ENCODE measurements at regions not wholly inside any gene's neighbourhood (a gene's known extent, or its start where the extent isn't known, plus 50 kb on each side); places are given as distances from the start of the nearest gene placed in this dataset.
"Not testable (repeated sequence)": the region's sequence is repeated elsewhere in the genome, so short reads cannot be mapped to it uniquely, and the experiment has no call there.

DNA sequence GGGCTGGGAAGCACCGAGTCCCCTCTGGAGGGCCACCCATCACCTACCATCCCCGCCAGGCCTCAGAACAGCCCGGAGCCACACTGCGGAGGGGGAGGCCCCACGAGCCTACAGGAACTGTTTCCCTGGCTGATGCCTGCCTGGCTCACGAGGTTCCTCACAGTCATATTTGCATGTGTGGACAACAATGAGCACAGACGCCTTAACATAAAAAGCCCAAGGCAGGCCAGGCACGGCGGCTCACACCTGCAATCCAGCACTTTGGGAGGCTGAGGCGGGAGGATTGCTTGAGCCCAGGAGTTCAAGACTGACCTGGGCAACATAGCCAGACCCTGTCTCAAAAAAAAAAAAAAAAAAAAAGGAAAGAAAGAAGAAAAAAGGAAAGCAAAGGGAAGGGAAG lies 125.9 kb downstream of the FAM53A start:
- DNase-seq = no peak

DNA sequence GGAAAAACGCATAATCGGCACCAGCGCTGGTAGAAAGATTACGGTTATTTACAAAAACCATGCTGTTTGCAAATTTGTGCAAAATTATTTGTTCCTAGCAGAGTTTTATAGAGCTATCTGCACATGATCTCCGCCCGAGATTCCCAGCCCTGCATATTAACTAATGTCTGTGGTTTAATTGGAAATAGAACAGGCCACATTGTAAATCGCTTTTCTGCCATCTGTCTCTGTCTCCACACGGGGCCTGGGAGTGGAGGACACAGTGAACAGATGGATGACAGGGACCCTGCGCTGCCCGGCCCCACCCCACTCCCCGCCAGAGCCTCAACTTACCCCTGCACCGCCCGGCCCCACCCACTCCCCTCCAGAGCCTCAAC lies 126.9 kb downstream of the FAM53A start:
- no peak for DNase-seq

DNA sequence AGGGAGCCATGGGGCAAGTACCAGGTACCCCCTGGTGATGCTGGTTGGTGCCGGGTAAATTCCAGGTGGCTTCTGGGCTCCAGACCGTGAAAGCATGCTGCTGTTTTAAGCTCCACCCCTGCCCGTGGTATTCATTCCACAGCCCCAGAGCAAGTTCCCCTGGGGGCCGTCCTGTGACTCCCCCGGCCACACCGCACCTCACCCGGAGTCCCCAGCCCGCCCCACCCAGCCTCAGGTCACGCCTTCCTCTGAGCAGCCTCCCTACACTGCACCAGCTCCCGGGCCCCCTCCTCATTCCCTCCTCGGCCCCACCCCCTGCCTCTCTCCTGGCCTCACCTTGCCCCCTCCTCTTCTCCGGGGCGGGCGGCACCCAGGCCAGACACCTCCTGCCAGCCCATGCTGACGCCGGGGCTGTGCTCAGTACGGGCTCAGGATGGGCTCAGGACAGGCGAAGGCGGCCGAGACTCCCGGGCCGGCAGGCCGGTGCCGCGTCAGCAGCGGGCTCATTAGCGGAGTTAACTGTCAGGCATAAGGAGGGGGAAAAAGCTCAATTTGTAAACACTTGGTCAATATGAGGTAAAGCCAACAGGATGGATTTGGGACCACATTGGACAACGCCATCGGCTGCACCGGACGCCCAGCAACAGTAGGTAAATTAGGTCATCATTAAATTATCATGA lies 127.4 kb downstream of the FAM53A start:
- no peak for DNase-seq

DNA sequence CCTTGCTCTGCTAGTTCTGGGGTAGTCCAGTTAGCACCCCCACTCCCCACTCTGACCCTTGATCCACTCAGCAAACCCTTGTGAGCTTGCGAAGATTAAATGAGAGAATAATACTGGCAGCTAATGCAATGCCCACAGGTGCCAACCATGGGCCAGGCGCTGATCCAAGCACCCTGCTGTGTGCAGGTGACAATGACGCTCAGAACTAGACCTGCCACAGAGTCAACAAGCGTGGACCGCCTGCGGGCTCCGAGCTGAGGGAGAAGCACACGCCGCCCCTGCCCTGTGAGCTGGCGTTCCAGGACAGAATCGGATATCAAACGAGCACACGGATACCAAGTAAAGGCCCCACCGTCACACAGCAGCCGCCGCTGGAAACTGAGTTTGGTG lies 129.2 kb downstream of the FAM53A start:
- no peak for DNase-seq

DNA sequence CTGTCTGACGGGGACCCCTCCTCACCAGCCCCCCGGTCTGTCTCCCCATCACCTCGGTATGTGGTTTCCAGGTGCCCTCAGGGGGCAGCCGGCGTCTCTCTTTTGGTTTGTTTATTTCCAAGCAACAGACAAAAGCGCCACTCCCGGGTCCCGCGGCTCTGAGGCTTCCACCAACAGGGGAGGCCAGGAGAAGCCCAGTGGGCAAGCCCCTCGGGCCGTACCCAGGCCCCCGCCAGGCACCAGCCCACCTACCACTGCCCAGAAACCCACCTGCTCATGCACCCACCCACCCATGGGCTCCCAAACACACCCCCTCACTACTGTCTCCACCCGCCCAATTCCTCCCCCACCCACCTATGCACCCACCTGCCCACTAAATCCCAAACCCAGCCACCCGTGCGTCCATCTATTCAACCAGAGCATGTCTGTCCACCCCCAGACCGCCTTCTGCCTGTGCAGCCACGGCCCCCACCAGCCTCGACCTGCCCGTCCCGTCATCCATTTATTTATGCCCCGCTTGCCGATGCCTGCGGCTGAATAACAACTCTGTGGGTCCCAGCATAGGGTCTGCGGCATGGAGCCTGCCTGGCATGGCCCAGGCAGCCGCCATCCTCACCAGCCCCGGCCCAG lies 129.8 kb downstream of the FAM53A start:
- no peak for DNase-seq

DNA sequence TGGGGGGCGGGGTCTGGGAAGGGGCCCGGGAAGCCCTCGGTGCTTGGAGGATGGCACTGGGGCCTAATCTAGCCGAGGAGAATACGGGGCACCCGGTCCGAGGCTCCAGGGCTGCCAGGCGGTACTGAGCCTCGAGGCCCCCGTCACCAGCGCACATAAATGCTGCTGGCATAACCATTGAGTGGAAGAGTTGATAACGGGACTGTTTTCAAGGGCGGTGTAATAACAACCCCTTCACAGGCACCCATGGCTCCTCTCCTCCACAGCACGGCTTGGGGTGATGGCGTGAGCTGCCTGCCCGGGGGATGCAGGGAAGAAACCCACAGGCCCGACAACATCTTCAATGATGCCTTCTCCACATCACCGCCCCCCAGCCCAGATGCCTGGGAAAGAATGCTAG lies 130.7 kb downstream of the FAM53A start:
- DNase-seq = no peak

DNA sequence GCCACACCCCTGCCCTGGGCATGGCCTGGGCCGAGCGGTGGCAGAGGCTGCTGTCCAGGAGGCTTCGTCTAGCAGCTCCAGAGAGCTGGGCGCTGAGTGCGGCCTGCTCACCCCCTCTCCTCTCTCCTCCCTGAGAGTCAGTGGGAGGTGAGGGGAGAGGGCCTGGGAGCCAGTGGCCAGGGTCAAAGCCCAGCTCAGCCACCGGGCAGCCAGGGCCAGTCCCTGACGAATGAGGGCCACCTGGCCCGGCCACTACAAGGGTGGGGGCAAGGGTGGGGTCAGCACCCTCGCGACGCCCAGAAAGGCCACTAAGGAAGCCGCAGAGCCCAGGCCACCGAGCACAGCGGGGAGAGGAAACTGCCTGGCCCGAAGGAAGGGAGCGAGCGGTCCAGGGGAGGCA lies 131.7 kb downstream of the FAM53A start:
- DNase-seq = no peak

DNA sequence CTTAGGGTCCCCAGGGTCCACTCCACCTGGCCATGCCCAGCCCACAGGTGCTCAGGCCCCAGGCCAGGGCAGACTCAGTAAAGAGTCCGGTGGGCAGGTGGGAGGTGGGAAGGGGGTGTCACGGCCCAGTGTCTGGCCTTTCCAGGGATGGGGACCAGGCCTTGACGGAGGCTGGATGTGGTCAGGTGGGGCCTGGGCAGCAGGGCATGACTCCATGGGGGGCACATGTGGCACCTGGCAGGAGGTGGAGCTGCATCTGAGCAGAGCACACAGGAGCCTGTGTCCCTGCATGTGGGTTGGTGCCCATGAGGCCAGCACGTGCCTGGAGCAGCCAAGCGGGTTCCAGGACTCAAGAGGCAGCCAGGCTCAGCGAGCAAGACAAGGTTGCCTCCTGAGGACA lies 132.9 kb downstream of the FAM53A start:
- no peak for DNase-seq

DNA sequence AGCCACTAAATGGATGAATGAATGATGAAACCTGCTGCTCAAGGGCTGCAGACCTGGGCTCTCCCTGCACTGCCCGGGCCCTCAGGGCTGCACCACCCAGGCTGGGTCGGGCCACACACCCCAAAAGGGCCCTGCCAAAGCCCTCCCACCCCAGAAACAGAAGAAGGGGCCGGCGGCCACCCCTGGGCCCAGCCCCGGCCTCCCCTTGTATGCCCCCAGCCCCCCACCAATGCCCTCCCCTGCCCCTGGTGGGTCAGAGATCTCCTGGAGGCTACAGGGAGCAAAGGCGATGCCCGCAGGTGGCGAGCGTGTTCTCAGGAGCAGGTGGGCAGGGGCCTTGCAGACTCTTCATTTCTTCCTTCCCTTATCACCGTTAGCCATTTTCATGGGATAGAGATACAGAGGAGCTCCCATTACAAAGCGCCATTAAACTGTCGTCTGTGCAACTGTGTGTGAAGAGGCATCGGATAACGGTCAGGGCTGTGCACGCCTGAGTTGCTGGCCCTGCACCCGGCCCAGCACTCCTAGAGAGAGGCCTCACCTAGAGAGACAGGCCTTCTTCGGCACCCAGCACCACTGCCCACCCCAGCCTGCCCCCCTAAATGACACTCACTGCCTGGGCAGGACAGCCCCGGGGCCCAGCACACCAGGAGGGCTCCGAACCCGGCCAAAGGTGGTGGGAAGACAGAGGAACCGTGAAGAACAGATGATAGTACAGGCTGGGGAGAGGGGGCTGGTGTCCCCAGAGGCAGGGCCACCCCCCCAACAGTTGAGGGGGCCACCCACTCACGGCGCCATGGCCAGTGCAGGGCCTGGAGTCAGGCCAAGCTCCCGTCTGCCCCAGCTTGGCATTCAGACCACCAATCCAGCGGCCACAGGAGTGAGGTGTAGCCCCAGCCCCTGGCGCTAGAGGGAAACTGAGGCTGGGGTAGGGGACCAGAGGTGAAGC lies 133.7 kb downstream of the FAM53A start:
- no peak for DNase-seq

DNA sequence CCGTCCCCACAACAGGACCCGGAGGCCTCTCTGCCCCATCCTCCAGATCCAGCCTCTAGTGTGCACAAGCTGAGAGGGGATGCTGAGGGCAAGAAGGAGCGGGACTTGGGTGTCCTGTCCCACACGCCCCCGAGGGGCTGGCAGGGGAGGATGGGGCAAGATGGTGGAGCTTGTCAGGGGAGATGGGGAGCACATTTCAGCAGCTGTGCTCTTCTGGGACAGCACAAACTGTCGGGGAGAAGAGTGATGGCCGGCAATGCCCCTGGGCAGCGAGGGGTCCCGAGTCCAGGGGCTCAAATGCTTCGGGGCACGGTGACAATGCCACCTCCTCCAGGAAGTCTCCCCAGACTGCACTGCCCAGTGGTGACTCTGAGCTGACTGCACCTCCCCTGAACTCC lies 134.5 kb downstream of the FAM53A start:
- no peak for DNase-seq

DNA sequence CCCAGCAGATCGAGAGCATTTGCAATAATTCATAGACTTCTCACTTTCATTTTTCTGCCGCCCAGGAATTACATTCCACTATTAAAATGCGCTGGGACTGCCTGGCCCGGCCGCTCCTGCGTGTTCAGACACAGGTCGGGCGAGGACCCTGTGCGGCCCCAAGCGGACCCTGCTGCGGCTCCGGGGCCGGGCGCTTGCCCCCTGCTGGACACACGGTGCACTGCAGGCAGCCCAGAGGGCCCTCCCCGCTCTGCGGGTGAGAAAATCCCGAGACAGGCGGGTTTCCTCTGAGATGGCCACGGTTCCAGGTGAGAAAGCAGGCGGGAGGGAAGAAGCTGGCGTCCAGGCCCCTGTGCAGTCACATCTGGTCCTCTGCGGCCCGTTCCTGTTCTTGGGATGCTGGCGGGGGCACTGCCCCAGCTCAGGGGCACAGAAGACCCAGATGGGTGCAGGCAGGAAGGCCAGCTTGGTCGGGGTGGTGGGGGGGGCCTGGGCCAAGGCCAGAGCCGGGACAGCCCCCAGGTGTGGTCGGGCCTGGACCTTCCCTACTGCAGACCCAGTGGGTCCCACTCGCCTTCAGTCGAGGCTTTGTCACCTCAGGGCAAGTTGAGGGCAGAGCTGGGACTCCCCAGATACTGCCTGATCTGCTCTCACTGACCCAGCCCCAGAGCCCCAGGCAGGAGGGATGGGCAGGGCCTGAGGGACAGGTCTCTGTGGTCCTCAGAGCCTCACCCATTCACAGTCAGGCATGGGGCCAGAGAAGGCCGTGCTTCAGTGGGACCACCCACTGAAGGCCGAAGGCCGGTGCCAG lies 135.1 kb downstream of the FAM53A start:
- peak; percentile 53 for DNase-seq

DNA sequence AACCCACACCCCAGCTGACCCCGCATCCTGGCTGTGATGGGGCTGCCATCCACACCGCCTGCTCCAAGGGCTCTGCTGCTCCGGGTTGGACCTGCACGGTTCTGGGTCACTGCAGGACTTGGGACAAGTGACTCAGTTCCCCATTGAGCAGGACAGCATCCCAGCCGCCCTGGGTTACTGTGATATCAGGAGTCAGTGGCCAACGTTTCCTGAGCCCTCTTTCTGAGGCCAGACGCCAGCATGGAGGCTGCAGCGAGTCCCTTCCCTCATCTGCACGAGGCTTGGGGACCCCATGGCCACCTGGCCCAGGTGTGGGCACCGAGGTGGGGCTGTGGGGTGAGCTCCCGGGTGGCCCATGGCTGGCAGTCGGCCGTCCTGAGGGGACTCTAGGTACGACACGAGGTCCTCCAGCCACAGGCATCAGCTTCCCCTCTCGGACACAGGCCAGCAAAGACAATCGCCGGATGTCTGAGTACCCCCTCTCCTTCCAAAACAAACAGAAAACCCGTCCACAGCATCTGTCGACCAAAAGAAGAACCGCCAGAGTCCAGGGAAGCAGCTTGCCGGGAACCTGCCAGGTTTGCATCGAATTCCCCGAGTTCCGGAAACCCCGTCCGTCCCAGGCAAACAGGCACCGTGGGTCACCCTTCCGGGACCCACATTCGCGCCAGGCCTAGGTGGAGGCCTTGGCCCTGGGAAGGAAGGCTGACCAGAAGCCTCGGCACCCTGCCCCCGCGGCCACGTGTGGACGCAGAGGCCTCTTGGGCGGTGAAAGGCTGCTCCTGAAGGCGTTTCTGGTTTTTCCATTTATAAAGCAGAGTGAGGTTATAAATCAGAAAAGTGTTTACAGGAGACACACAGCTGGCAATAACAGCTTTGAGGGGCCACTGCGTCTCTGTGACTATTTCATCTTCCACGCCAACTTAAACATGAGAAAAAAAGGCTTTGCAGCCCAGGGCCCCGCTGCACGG lies 136.0 kb downstream of the FAM53A start:
- DNase-seq = no peak

DNA sequence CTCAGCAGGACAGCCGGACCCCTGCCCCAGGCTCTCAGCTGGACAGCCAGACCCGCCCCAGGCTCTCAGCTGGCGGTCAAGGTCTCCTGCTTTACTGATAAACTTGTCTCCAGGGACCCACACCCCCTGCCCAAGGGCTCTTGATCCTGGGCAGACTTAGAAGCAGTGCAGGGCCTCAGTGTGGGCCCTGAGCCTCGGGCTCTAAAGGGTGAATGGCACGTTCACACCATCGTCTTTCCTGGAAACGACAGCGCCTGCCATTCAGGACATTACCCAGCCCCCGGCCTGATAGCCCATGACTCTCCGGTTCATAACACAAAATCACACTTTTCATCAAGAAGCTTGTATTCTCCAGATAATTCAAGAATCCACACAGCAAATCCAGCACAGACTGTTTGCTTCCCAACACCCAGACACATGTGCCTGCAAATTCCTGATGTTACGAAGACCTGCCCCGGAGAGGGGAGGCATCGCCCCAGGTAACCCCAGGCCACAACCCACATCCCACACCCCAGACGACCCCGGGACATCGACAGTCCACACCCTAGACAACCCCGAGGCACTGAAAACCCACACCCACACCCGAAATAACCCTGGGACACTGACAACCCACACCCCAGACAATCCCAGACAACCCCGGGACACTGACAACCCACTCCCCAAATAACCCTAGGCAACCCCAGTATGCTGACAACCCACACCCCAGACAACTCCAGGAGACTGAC lies 136.8 kb downstream of the FAM53A start:
- no peak for DNase-seq

DNA sequence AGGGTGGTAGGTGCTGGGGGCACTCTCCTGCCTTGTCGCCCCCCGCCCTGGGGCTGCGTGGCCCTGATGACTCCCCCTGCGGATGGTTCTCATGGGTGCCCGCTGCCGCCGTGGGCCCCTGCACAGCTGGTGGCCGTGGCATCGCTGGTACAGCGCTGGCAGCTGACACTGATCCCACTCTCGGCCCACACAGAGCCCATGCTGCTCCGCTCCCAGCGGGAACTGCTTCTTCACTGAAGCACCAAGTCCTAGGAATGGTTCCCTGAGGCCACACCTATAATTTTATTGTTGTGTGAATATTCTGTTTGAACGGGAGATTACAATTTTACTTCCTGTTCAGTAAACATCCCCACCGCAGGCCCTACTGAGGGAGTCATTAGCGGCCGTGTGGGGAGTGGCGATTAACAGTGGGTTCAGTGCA lies 138.6 kb upstream of the NKX1-1 start:
- peak; percentile 74 for DNase-seq

DNA sequence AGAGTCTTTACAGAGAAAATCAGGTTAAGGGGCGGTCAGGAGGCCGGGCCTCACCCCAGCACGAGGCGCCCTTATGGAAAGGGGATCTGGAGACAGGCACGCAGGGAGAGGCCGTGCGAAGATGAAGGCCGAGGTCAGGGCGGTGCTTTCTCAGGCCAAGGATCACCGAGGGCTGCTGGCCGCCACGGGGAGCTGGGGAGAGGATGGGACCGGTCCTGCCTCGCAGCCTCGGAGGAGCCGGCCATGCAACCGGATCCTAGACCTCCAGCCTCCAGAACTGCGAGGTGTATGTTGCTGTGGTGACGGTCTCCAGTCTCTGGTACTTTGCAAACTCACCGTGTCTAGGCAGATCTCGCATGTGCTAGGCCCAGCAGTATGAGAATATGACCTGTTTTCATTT lies 138.2 kb upstream of the NKX1-1 start:
- not testable (repeated sequence) for DNase-seq

DNA sequence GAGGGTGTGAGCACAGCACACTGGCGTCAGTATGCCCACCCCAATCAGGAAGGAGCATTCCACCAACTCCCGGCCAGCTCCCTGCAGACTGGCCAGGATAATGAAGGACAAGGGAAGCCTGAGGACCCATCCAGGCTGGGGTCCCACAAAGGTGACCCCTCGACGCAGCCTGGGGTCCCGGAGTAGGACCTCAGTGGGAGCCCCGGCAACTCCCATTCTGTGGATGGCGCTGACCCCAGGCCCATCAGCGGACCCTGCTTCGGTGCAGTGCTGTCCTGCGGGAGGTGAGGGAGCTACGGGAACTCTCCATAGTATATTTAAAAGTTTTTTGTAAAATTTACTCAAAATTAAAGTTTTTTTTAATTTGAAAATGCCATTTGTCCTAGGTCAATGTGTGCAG lies 137.7 kb upstream of the NKX1-1 start:
- DNase-seq = no peak

DNA sequence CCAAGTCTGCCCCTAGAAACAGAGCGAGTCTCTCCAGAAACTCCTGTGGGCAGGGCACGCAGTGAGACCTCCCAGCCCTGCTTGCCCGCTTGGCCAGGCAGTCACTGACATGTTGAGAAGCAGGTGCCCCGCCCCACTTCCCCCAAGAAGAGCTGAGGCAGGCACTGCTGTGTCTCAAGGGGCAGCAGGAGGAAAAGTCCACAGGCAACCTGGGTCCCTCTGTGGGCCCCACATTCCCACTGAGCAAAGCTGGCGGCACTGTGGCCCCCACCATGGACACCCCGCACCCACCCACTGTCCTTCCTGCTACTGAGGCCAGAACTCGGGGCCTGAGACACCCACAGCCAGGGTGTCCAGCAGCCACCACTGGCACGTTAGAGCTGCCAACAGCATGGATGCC lies 137.3 kb upstream of the NKX1-1 start:
- no peak for DNase-seq

DNA sequence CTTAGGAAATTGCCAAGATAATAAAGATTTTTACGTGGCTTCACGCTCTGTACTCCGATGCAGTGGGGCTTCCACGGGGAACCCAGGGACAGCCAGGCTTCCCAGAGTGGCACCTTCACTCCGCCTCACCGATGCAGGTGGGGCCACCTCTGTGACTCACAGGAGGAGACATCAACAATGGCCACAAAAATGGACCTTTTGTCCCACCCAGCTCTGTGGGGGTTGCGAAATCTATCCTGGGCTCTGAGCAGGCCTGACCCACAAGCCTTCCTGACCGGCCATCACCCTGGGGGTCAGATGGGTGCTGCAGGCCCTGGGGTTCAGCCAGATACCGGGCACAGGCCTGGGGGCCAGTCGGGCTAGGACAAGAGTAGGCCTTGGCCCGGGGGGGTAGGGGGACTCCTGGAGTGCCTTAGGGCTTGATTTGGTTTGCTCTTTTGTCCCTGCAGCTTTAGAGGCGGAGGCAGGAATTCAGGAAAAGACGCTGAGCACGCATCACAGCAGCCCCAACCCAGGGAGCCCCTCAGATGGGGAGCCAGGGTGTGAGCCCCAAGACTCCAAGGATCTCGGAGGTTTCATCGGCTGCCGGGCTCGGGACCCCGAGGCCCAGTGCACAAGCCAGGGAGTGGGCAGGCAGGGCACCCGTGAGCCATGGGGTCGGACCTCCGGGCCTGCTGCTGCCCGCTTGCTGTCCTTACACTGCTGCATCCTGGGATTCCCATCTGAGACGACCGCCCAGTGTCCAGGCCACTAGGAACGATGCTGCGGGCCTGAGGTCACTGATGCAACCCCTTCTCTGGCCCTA lies 136.5 kb upstream of the NKX1-1 start:
- DNase-seq = no peak

DNA sequence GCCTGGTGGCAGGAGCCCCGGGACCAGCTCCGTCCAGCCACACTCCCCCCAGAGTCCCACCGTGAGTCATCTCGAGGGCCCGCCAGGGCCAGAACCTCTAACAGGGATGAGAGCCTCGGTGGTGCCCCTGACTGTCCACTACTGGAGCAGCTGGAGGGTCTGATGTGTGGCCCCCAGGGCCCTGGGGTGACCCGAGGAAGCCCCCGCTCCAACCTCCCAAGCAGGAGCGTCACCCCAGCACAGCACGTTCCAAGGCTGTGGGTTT lies 135.9 kb upstream of the NKX1-1 start:
- DNase-seq = no peak

DNA sequence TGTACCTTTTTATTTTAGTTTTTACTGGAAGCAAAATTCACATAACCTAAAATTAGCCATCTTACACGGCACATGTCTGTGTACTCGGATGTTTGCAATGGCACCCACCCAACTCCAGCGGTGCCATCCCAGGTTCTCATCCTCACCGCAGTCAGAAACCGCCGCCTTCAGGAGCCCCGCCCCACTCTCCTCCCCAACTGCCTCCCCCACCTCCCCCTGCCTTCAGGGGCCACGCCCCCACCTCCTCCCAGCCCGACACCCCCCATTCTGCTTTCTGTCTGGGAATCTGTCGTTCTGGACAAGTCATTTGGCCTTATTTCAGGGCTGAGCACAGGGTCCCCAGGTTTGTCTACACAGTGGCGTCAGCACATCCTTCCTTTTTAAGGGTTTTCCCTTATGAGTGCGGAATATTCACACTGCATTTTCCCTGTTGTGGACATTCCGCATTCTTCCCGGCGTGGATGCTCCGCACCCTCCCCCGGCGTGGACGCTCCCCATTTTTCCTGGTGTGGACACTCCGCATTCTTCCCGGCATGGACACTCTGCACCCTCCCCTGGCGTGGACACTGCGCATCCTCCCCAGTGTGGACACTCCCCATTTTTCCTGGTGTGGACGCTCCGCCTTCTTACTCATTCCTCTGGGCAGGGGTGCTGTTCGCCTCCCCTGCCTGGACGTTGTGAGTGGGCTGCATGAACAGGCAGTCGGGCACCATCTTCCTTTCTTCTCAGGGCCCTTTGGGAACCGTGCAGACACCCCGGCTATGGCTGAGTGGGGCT lies 135.4 kb upstream of the NKX1-1 start:
- DNase-seq = no peak
